ENCODE measurements at regions not wholly inside any gene's neighbourhood (a gene's known extent, or its start where the extent isn't known, plus 50 kb on each side); places are given as distances from the start of the nearest gene placed in this dataset.

DNA sequence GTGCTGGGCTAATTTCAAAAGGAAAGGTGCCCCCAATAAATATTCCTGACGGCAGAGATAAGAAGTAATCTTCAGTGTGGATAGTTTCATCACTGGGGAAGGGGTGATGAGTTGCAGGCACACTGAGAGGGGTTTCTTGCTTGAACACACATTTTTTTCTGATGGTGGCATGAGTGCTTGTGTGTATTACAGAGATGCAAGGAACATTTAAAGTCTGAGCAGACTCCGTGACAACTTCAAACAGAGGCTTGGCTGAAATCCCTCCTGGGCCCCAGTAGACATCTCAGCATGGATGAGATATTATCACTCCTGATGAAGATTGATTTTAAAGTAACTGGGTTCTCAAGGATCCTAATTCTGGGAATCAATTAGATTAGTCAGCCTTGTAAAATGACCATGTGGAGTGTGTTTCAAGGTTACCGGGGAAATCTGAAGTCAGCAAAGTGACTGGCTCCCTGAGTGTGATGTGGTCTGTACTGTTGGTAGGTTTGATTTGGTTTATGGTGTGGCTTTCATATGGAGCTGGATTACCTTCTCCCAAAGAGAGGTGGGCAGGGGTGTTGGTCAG lies 435.8 kb upstream of the EEF2KMT start:
- TF ChIP-seq CTCF (IDR thresholded peaks at IDR 0.05) (no peak), POLR2A (IDR thresholded peaks at IDR 0.05) (no peak)

Measured in uterus (tissue), 2 donors.